Upper lobe of right lung (tissue), 1 donor: ENCODE measurements at regions not wholly inside any gene's neighbourhood (a gene's known extent, or its start where the extent isn't known, plus 50 kb on each side); places are given as distances from the start of the nearest gene placed in this dataset.

Experiments
- ATAC-seq: fragments of 200-7000 bp; cut with Tn5 transposase; one replicate; pipeline ENCODE4 v1.9.1; 2020; ENCODE audit warnings: mild to moderate bottlenecking, moderate library complexity
- DNase-seq: peaks from one replicate; pipeline ENCODE4 v3.0.0-alpha.2; 2020
- H3K27ac ChIP-seq: fragments of 200-600 bp; one replicate; pipeline ENCODE4 v1.8.0; 2022
- H3K27me3 ChIP-seq: fragments of 200-600 bp; one replicate; pipeline ENCODE4 v1.8.0; 2022; ENCODE audit warnings: mild to moderate bottlenecking
- H3K36me3 ChIP-seq: fragments of 200-600 bp; one replicate; pipeline ENCODE4 v1.8.0; 2022
- H3K4me1 ChIP-seq: fragments of 200-600 bp; one replicate; pipeline ENCODE4 v1.8.0; 2022
- H3K4me3 ChIP-seq: fragments of 200-600 bp; one replicate; pipeline ENCODE4 v1.8.0; 2022; ENCODE audit warnings: mild to moderate bottlenecking
- H3K9me3 ChIP-seq: fragments of 200-600 bp; one replicate; pipeline ENCODE4 v1.8.0; 2022
- CTCF ChIP-seq: fragments of 200-600 bp; IDR thresholded peaks from one replicate; pipeline ENCODE4 v1.8.0; 2022; ENCODE audit warnings: antibody characterized with exemption
- intact Hi-C: fragments of 100-400 bp; cut with DNase I; formaldehyde crosslinking; loops from one replicate; pipeline ENCODE4 v1.11.0; 2022
- donor health status: DM: no; HTN: yes; CAD: no; lungs with severe emphysema.

- Histone ChIP-seq H3K27ac (no peak overlapping the region), H3K4me1 (no peaks in the 10 kb centered on the region), H3K36me3 (no peaks in the 10 kb centered on the region), H3K9me3 (no peaks in the 10 kb centered on the region), H3K27me3 (no peaks in the 10 kb centered on the region), H3K4me3 (no peak overlapping the region)
- DNase-seq: no peak
- intact Hi-C loops: no loop called here
- no peak for TF ChIP-seq CTCF
- ATAC-seq: no peak
These were observed 320.9 kb upstream of the CCDC179 start for GRCh38 chr11:23181022-23181807.

- ATAC-seq (no peak), DNase-seq (no peak)
- Histone ChIP-seq H3K27me3 (no peaks in the 10 kb centered on the region), H3K36me3 (no peaks in the 10 kb centered on the region), H3K9me3 (no peaks in the 10 kb centered on the region), H3K27ac (no peak overlapping the region), H3K4me3 (no peak overlapping the region), H3K4me1 (no peaks in the 10 kb centered on the region)
- intact Hi-C loops: no loop called here
- no peak for TF ChIP-seq CTCF
These were observed 332.0 kb upstream of the CCDC179 start for GRCh38 chr11:23192256-23192655.

- ATAC-seq (peak; percentile 41), DNase-seq (peak; percentile 42)
- no peak overlapping the region for H3K27ac ChIP-seq
- no peaks in the 10 kb centered on the region for H3K27me3 ChIP-seq
- intact Hi-C loops: no loop called here
- H3K4me1 ChIP-seq: no peaks in the 10 kb centered on the region
- TF ChIP-seq CTCF: no peak
- no peaks in the 10 kb centered on the region for H3K9me3 ChIP-seq
- H3K4me3 ChIP-seq: no peak overlapping the region
- no peaks in the 10 kb centered on the region for H3K36me3 ChIP-seq
These were observed 341.8 kb upstream of the CCDC179 start for GRCh38 chr11:23201936-23202522.

- no peaks in the 10 kb centered on the region for H3K9me3 ChIP-seq
- ATAC-seq (no peak), DNase-seq (no peak)
- no peak overlapping the region for H3K27ac ChIP-seq
- no peaks in the 10 kb centered on the region for H3K4me1 ChIP-seq
- TF ChIP-seq CTCF: no peak
- H3K36me3 ChIP-seq: no peaks in the 10 kb centered on the region
- no peaks in the 10 kb centered on the region for H3K27me3 ChIP-seq
- intact Hi-C loops: no loop called here
- no peak overlapping the region for H3K4me3 ChIP-seq
These were observed 342.3 kb upstream of the CCDC179 start for GRCh38 chr11:23202611-23203010.

GRCh38 chr11:23205156-23205871 lies 345.0 kb upstream of the CCDC179 start:
- intact Hi-C loops: no loop called here
- Histone ChIP-seq H3K9me3 (no peaks in the 10 kb centered on the region), H3K27me3 (no peaks in the 10 kb centered on the region), H3K27ac (no peak overlapping the region), H3K4me1 (no peaks in the 10 kb centered on the region), H3K4me3 (no peak overlapping the region), H3K36me3 (no peaks in the 10 kb centered on the region)
- no peak for DNase-seq
- ATAC-seq: no peak
- TF ChIP-seq CTCF: no peak
